GM23248 (cell line): ENCODE measurements at regions not wholly inside any gene's neighbourhood (a gene's known extent, or its start where the extent isn't known, plus 50 kb on each side); places are given as distances from the start of the nearest gene placed in this dataset.
"Not testable (repeated sequence)": the region's sequence is repeated elsewhere in the genome, so short reads cannot be mapped to it uniquely, and the experiment has no call there.

Source experiments
- DNase-seq: peaks from one replicate; pipeline ENCODE4 v3.0.0-alpha.2; 2015
- H2AFZ ChIP-seq: fragments of 200-600 bp; sonication (generic); 2 replicates; pipeline ENCODE4 v1.6.1; 2016; ENCODE audit warnings: antibody characterized with exemption
- H3F3A ChIP-seq: fragments of 200-600 bp; sonication (generic); 2 replicates; pipeline ENCODE4 v1.6.1; 2016; ENCODE audit warnings: mild to moderate bottlenecking, antibody characterized with exemption, mixed run types; ENCODE audit not compliant: insufficient read depth
- H3K27ac ChIP-seq: fragments of 200-600 bp; sonication (generic); 2 replicates; pipeline ENCODE4 v1.5.1; 2016; ENCODE audit warnings: mild to moderate bottlenecking
- H3K27me3 ChIP-seq: fragments of 200-600 bp; sonication (generic); replicated peaks from 2 replicates; pipeline ENCODE4 v1.6.1; 2016; ENCODE audit warnings: mild to moderate bottlenecking; ENCODE audit not compliant: insufficient read depth
- H3K36me3 ChIP-seq: fragments of 200-600 bp; sonication (generic); 2 replicates; pipeline ENCODE4 v1.6.1; 2016; ENCODE audit warnings: low read depth, mild to moderate bottlenecking
- H3K4me1 ChIP-seq: fragments of 200-600 bp; sonication (generic); 2 replicates; pipeline ENCODE4 v1.6.1; 2016; ENCODE audit warnings: mild to moderate bottlenecking; ENCODE audit not compliant: insufficient read depth
- H3K4me2 ChIP-seq: fragments of 200-600 bp; sonication (generic); one replicate; pipeline ENCODE4 v1.6.1; 2016; ENCODE audit warnings: mild to moderate bottlenecking; ENCODE audit not compliant: unreplicated experiment
- H3K4me3 ChIP-seq: fragments of 200-600 bp; sonication (generic); 2 replicates; pipeline ENCODE4 v1.5.1; 2016; ENCODE audit warnings: mild to moderate bottlenecking
- H3K79me2 ChIP-seq: fragments of 200-600 bp; sonication (generic); 2 replicates; pipeline ENCODE4 v1.6.1; 2016; ENCODE audit warnings: mild to moderate bottlenecking; ENCODE audit not compliant: insufficient read depth
- H3K9ac ChIP-seq: fragments of 200-600 bp; sonication (generic); 2 replicates; pipeline ENCODE4 v1.6.1; 2016; ENCODE audit warnings: mild to moderate bottlenecking
- H3K9me2 ChIP-seq: fragments of 200-600 bp; sonication (generic); 2 replicates; pipeline ENCODE4 v1.6.1; 2016; ENCODE audit warnings: mixed run types, mild to moderate bottlenecking, moderate library complexity; ENCODE audit not compliant: insufficient read depth
- H3K9me3 ChIP-seq: fragments of 200-600 bp; sonication (generic); one replicate; pipeline ENCODE4 v1.6.1; 2017; ENCODE audit warnings: low read depth
- H4K20me1 ChIP-seq: fragments of 200-600 bp; sonication (generic); 2 replicates; pipeline ENCODE4 v1.6.0; 2016; ENCODE audit not compliant: insufficient read depth
- EZH2 ChIP-seq: fragments of 200-600 bp; sonication (generic); IDR thresholded peaks from 2 replicates; pipeline ENCODE4 v1.6.1; 2018; ENCODE audit warnings: antibody characterized with exemption, mild to moderate bottlenecking; ENCODE audit not compliant: insufficient read depth, poor library complexity, severe bottlenecking
- EZH2phosphoT487 ChIP-seq: fragments of 200-600 bp; sonication (generic); IDR thresholded peaks from 2 replicates; pipeline ENCODE4 v1.6.1; 2018; ENCODE audit warnings: antibody characterized with exemption, moderate library complexity, mild to moderate bottlenecking, low read depth; ENCODE audit not compliant: insufficient read depth
- WGBS, 2 experiments: methylation state at CpG; one replicate each; pipeline ENCODE4 v1.1.6; 2015 to 2017; ENCODE audit warnings: low lambda C conversion rate in 2 of 2, low coverage in 1 of 2; ENCODE audit errors: missing lambda C conversion rate in 2 of 2; 5-methylcytosine and 5-hydroxymethylcytosine counted together
- in situ Hi-C: fragments of 300-500 bp; cut with MboI; formaldehyde crosslinking; loops from 2 replicates; pipeline ENCODE4 v1.15.0; 2020

DNA sequence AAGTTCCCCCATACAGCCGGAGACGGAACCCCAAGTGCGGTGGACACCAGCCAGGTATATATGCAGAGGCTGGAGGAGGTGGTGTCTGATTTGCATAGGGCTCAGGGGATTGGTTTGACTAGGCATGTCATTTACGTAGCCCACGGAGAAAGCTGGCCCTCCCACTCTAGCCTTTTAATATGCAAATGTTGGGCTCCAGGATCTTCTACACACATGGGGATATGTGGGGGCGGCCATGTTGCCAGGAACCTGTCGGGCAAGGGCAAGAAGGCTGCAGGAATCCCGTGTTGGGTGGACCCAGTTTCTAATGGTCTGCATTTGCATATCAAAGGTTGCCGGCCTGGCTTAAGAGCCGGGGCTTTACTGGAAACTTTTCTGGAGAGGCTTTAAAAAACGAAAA lies 57.4 kb downstream of the FTHL17 start:
- 61 to 62% methylated on average over 10 to 11 of the region's 11 CpGs for WGBS, 2 experiments
- H3K4me3 ChIP-seq, H3K4me2 ChIP-seq, H3K27ac ChIP-seq, H3K9me3 ChIP-seq, DNase-seq, H3K36me3 ChIP-seq, H3K4me1 ChIP-seq, H2AFZ ChIP-seq, H3K27me3 ChIP-seq, H3K9me2 ChIP-seq, in situ Hi-C loops, H3K9ac ChIP-seq, H3F3A ChIP-seq, H4K20me1 ChIP-seq, H3K79me2 ChIP-seq: not testable (repeated sequence)

DNA sequence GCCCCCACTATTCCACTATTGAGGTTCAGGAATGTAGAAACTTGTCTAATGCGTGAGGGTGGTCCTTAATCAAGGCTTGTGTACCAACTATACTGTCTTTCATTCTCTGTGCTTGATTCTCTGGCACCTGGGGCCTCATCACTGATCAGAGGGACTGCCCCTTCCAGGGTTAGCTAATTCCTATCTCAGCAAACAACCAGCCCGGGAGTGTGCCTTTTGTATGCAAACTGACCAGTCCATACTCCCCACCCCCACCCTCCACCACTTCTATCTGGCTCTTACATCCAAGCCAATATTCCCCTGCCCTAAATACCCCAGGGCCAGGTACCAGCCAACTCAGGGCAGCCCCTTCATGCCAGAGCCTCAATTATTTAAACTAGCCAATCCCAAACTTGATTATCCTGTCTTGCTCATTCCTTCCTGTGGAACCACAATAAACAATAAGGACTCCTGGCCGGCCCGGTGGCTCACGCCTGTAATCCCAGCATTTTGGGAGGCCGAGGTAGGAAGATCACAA lies 59.3 kb downstream of the FTHL17 start:
- H3K9me3 ChIP-seq = no peaks in the 10 kb centered on the region
- H3K79me2 ChIP-seq = no peaks in the 10 kb centered on the region
- no peak overlapping the region for H3K4me2 ChIP-seq
- no peaks in the 10 kb centered on the region for H3K9me2 ChIP-seq
- H3K9ac ChIP-seq = no peak overlapping the region
- H3F3A ChIP-seq = no peaks in the 10 kb centered on the region
- 69 to 72% methylated on average over 5 to 6 of the region's 6 CpGs for WGBS, 2 experiments
- H3K4me1 ChIP-seq = no peaks in the 10 kb centered on the region
- no peaks in the 10 kb centered on the region for H3K27me3 ChIP-seq
- no peak overlapping the region for H3K4me3 ChIP-seq
- no peak for TF ChIP-seq EZH2
- TF ChIP-seq EZH2phosphoT487 = no peak
- DNase-seq = no peak
- in situ Hi-C loops = no loop called here
- no peaks in the 10 kb centered on the region for H4K20me1 ChIP-seq
- no peak overlapping the region for H3K27ac ChIP-seq
- no peaks in the 10 kb centered on the region for H3K36me3 ChIP-seq
- no peak overlapping the region for H2AFZ ChIP-seq

DNA sequence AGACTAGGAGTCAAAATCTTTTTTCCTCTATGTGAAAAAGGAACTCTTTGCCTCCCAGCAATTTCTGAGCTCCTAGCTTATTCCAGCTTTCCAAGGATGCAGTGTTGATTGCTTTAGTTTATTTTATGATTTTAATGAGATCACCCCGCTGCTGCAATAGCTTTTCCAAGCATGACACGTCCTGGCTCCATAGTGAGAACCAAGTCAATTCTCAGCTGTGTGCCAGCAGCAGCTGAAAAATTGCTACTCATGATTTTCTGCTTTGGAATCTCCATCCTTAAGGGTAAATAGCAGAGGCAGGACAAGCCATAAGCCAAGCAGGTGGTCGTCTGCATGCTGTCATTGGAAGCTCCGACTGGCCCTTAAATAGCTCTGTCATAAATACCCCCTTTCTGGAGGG lies 64.5 kb downstream of the FTHL17 start:
- in situ Hi-C loops = no loop called here
- no peaks in the 10 kb centered on the region for H3F3A ChIP-seq
- H3K4me1 ChIP-seq = no peaks in the 10 kb centered on the region
- H3K9me3 ChIP-seq = no peaks in the 10 kb centered on the region
- no peaks in the 10 kb centered on the region for H4K20me1 ChIP-seq
- no peak overlapping the region for H3K4me2 ChIP-seq
- H3K9me2 ChIP-seq = no peaks in the 10 kb centered on the region
- no peak overlapping the region for H3K4me3 ChIP-seq
- WGBS, 2 experiments = 2 to 7% methylated on average over 3 to 4 of the region's 4 CpGs
- H3K79me2 ChIP-seq = no peaks in the 10 kb centered on the region
- no peaks in the 10 kb centered on the region for H3K36me3 ChIP-seq
- no peak overlapping the region for H3K9ac ChIP-seq
- no peaks in the 10 kb centered on the region for H3K27me3 ChIP-seq
- TF ChIP-seq EZH2phosphoT487 (no peak), EZH2 (no peak)
- no peak overlapping the region for H2AFZ ChIP-seq
- DNase-seq = no peak
- no peak overlapping the region for H3K27ac ChIP-seq

DNA sequence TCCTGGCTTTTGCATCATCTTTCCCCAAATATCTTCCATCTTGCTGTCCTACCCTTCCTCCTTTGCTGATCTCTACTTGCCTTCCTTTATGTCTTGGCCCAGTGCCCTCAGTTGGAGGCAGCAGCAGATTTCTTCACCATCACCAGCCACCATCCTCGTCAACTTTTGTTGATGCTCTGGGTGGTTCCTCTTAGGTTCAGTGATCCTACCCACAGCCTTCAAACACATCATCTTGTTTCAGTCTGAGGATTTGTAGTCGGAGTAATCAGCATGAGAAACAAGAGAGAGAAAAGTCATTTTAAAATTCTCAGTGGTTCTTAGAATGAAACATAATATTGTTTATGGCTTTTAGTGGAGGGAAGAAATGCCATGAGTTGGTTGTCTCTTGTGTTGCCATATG lies 65.8 kb downstream of the FTHL17 start:
- DNase-seq = no peak
- no peak for TF ChIP-seq EZH2
- no peak for TF ChIP-seq EZH2phosphoT487
- H2AFZ ChIP-seq = no peak overlapping the region
- no peak overlapping the region for H3K4me2 ChIP-seq
- WGBS, 2 experiments = 8 to 18% methylated on average over 2 of the region's 2 CpGs
- H4K20me1 ChIP-seq = no peaks in the 10 kb centered on the region
- no peak overlapping the region for H3K9ac ChIP-seq
- no peaks in the 10 kb centered on the region for H3F3A ChIP-seq
- in situ Hi-C loops = no loop called here
- no peaks in the 10 kb centered on the region for H3K27me3 ChIP-seq
- H3K4me1 ChIP-seq = no peaks in the 10 kb centered on the region
- H3K9me3 ChIP-seq = no peaks in the 10 kb centered on the region
- H3K4me3 ChIP-seq = no peak overlapping the region
- no peaks in the 10 kb centered on the region for H3K79me2 ChIP-seq
- H3K27ac ChIP-seq = no peak overlapping the region
- no peaks in the 10 kb centered on the region for H3K36me3 ChIP-seq
- H3K9me2 ChIP-seq = no peaks in the 10 kb centered on the region

DNA sequence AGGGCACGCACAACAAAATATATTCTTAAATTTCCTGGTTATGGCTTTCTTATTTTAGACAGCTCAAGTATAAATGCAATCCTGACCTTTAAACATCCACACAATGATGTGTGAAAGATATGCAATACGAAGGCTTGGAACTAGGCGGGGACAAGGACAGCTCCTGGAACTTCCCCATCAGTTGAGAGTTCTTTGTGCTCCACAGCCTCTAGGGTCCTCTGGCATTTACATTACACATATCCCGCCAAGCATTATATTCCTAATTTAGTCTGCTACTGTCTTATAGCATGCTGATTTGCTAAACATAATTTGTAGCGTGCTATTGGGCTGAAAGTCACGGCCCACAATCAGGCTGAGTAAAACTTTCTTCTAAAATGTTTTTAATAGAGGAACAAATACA lies 74.4 kb downstream of the FTHL17 start:
- Histone ChIP-seq H2AFZ (no peak overlapping the region), H3K9me3 (no peaks in the 10 kb centered on the region), H3K27me3 (no peaks in the 10 kb centered on the region), H3K9me2 (no peaks in the 10 kb centered on the region), H4K20me1 (no peaks in the 10 kb centered on the region), H3F3A (no peaks in the 10 kb centered on the region), H3K4me1 (no peaks in the 10 kb centered on the region), H3K36me3 (no peaks in the 10 kb centered on the region), H3K79me2 (no peaks in the 10 kb centered on the region), H3K27ac (no peak overlapping the region), H3K9ac (no peak overlapping the region), H3K4me2 (no peak overlapping the region), H3K4me3 (no peak overlapping the region)
- TF ChIP-seq EZH2 (no peak), EZH2phosphoT487 (no peak)
- in situ Hi-C loops = no loop called here
- WGBS, 2 experiments = 30 to 36% methylated on average over 6 of the region's 6 CpGs
- DNase-seq = no peak
